ENCODE measurements at regions not wholly inside any gene's neighbourhood (a gene's known extent, or its start where the extent isn't known, plus 50 kb on each side); places are given as distances from the start of the nearest gene placed in this dataset.

GRCh38 chr16:87054154-87054553, 263.0 kb downstream of the C16orf95 start:
- Histone ChIP-seq H3K9me3 (peaks cover 7% of the 10 kb centered on the region), H3K4me3 (no peak overlapping the region), H3K36me3 (ENCODE audit: insufficient read depth in 1 of 2, low read depth in 1 of 2) (no peaks in the 10 kb centered on the region), H3K27ac (no peak overlapping the region), H3K4me1 (no peaks in the 10 kb centered on the region), H3K27me3 (ENCODE audit: insufficient read depth in 3 of 3, low read length in 2 of 3) (peaks cover 0 to 47% (median 9%) of the 10 kb centered on the region in 3 donors)
- 90 to 94% (median 90%) methylated on average over 5 of the region's 5 CpGs for WGBS, 3 donors
- TF ChIP-seq, protein P1, sequence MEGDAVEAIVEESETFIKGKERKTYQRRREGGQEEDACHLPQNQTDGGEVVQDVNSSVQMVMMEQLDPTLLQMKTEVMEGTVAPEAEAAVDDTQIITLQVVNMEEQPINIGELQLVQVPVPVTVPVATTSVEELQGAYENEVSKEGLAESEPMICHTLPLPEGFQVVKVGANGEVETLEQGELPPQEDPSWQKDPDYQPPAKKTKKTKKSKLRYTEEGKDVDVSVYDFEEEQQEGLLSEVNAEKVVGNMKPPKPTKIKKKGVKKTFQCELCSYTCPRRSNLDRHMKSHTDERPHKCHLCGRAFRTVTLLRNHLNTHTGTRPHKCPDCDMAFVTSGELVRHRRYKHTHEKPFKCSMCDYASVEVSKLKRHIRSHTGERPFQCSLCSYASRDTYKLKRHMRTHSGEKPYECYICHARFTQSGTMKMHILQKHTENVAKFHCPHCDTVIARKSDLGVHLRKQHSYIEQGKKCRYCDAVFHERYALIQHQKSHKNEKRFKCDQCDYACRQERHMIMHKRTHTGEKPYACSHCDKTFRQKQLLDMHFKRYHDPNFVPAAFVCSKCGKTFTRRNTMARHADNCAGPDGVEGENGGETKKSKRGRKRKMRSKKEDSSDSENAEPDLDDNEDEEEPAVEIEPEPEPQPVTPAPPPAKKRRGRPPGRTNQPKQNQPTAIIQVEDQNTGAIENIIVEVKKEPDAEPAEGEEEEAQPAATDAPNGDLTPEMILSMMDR (IDR thresholded peaks at IDR 0.05): no peak
- DNase-seq (no peak), ATAC-seq (no peak)
- intact Hi-C loops (cut with DNase I): no loop called here

DNA sequence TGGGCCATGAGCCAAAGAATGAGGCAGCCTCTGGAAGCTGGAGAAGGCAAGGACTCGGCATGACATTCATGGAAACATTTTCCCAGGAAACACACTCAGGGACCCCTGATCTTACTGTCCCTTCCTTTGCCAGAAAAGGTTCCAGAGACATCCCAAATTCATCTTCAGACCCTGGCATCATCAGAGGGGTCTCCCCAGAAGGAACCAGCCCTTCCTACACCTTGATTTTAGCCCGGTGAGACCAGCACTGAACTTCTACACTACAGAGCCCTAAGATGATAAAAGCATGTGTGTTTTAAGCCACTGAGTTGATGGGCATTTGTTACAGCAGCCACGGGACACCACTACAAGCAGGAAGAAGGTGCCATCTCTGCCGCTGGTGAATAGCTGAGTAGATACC, 262.3 kb downstream of the C16orf95 start:
- Histone ChIP-seq H3K4me1 (no peaks in the 10 kb centered on the region), H3K27me3 (ENCODE audit: insufficient read depth in 3 of 3, low read length in 2 of 3) (peaks cover 0 to 40% (median 11%) of the 10 kb centered on the region in 3 donors), H3K36me3 (ENCODE audit: insufficient read depth in 1 of 2, low read depth in 1 of 2) (no peaks in the 10 kb centered on the region), H3K9me3 (peaks cover 7% of the 10 kb centered on the region), H3K4me3 (no peak overlapping the region), H3K27ac (no peak overlapping the region)
- intact Hi-C loops (cut with DNase I): no loop called here
- ATAC-seq (no peak), DNase-seq (no peak)
- TF ChIP-seq, protein P1 (IDR thresholded peaks at IDR 0.05): no peak
- 76 to 83% (median 77%) methylated on average over 4 of the region's 4 CpGs for WGBS, 3 donors

GRCh38 chr16:87056083-87056482, 261.1 kb downstream of the C16orf95 start:
- Histone ChIP-seq H3K27ac (no peak overlapping the region), H3K27me3 (ENCODE audit: insufficient read depth in 3 of 3, low read length in 2 of 3) (peaks cover 0 to 33% (median 13%) of the 10 kb centered on the region in 3 donors), H3K36me3 (ENCODE audit: insufficient read depth in 1 of 2, low read depth in 1 of 2) (no peaks in the 10 kb centered on the region), H3K4me3 (no peak overlapping the region), H3K4me1 (no peaks in the 10 kb centered on the region), H3K9me3 (peaks cover 7% of the 10 kb centered on the region)
- intact Hi-C loops (cut with DNase I): no loop called here
- ATAC-seq (no peak), DNase-seq (no peak)
- 66 to 81% (median 72%) methylated on average over 4 of the region's 4 CpGs for whole genome bisulfite sequencing, 3 donors
- TF ChIP-seq, protein P1 (IDR thresholded peaks at IDR 0.05): no peak

DNA sequence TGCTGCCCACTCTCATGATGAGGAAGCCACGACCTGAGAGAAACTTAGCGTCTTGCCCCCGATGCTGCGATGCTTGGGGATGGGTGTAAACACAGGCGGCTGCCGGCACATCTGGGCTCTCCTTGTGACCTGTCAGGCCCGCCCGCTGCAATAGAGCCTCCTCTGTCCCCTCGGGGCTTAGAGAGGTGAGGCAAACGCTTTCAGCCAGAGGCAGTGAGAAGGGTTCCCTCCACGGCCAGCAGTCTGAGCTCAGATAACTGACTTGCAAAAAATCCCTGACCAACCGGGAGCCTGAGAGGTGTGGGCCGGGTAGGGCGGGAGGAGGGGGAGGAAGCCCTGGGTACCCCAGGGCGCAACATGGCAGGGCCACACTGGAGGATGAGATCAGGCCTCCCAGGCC, 260.6 kb downstream of the C16orf95 start:
- intact Hi-C loops (cut with DNase I): no loop called here
- WGBS, 3 donors: 41 to 53% (median 50%) methylated on average over 14 to 15 of the region's 15 CpGs
- no peak overlapping the region for H3K27ac ChIP-seq
- ATAC-seq: no peak
- H3K27me3 ChIP-seq (ENCODE audit: insufficient read depth in 3 of 3, low read length in 2 of 3): peaks cover 0 to 37% (median 13%) of the 10 kb centered on the region in 3 donors
- no peak overlapping the region for H3K4me3 ChIP-seq
- TF ChIP-seq, protein P1 (IDR thresholded peaks at IDR 0.05): no peak
- no peak for DNase-seq
- no peaks in the 10 kb centered on the region for H3K4me1 ChIP-seq
- H3K9me3 ChIP-seq: peaks cover 7% of the 10 kb centered on the region
- H3K36me3 ChIP-seq (ENCODE audit: insufficient read depth in 1 of 2, low read depth in 1 of 2): no peaks in the 10 kb centered on the region

DNA sequence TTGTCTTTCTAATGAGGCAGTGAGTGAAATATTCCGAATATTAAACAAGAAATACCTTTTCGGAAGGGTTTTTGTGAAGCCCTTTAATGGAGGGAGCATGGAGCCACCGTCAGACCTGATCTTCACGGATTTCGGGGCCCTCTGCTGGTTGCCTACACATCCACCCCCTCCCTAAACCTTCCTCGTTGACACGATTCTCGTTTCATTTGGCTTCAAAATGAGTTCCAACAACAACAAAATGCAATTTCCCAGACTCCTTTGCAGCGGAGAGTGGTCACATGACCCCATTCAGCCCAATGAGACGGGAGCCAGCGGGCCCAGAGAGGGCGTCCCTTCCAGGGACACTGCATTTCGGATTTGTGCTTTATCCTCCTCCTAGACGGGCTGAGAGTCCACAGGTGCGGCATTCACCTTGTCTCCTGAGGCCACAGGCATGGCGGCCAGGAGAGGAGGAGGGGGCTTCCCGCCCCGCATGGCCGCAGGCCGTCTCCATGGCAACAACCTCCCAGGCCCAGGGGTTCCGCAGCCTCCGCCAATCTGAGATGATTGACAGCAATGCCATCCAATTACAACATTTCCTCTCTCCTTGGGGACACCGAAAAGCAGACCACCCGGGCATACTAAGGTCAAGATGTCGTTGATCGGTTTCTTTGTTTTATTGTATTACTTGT, 259.8 kb downstream of the C16orf95 start:
- H3K4me3 ChIP-seq: no peak overlapping the region
- DNase-seq: no peak
- TF ChIP-seq, protein P1 (IDR thresholded peaks at IDR 0.05): no peak
- intact Hi-C loops (cut with DNase I): no loop called here
- H3K9me3 ChIP-seq: peaks cover 7% of the 10 kb centered on the region
- H3K4me1 ChIP-seq: no peaks in the 10 kb centered on the region
- no peaks in the 10 kb centered on the region for H3K36me3 ChIP-seq (ENCODE audit: insufficient read depth in 1 of 2, low read depth in 1 of 2)
- 77 to 79% (median 77%) methylated on average over 26 of the region's 26 CpGs for WGBS, 3 donors
- ATAC-seq: no peak
- no peak overlapping the region for H3K27ac ChIP-seq
- H3K27me3 ChIP-seq (ENCODE audit: insufficient read depth in 3 of 3, low read length in 2 of 3): peaks cover 0 to 44% (median 13%) of the 10 kb centered on the region in 3 donors

Data from psoas muscle (tissue), 7 donors.